ENCODE measurements at regions not wholly inside any gene's neighbourhood (a gene's known extent, or its start where the extent isn't known, plus 50 kb on each side); places are given as distances from the start of the nearest gene placed in this dataset.

DNA sequence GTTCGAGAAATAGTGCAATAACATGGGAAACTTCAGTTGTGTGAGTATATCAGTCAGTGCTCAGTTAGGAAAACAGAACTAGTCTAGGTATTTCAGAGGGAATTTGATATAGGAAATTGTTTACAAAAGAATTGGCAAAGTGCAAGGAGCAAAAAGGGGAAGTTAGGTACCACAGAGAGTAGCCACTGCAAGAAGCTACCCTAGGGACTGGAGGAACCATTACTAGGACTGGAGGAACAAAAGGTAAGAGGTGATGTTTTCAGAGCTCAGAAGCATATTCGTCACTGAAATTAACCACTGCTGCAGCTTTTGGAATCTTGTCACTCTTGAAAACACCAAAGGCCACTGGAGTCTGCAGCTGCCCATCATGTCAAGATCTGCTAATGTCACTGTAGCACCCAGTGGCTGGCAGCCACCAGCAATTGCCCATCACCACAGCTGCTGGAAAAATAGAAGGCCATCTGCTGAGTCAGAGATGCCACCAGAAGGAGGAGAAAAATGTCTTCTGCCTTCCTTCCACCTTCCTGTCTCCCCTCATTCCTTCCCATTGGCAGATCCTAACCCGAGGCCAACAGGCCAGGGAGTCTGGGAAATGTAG lies 160.6 kb upstream of the RPS6KA3 start:
- TF ChIP-seq, protein P1, sequence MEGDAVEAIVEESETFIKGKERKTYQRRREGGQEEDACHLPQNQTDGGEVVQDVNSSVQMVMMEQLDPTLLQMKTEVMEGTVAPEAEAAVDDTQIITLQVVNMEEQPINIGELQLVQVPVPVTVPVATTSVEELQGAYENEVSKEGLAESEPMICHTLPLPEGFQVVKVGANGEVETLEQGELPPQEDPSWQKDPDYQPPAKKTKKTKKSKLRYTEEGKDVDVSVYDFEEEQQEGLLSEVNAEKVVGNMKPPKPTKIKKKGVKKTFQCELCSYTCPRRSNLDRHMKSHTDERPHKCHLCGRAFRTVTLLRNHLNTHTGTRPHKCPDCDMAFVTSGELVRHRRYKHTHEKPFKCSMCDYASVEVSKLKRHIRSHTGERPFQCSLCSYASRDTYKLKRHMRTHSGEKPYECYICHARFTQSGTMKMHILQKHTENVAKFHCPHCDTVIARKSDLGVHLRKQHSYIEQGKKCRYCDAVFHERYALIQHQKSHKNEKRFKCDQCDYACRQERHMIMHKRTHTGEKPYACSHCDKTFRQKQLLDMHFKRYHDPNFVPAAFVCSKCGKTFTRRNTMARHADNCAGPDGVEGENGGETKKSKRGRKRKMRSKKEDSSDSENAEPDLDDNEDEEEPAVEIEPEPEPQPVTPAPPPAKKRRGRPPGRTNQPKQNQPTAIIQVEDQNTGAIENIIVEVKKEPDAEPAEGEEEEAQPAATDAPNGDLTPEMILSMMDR (IDR thresholded peaks at IDR 0.05; ENCODE audit: poor library complexity): no peak
- TF ChIP-seq EZH2 (IDR thresholded peaks at IDR 0.05; ENCODE audit: borderline replicate concordance): no peak

All from hepatocyte (in vitro differentiated cells).